GM21723 (cell line): ENCODE measurements at regions not wholly inside any gene's neighbourhood (a gene's known extent, or its start where the extent isn't known, plus 50 kb on each side); places are given as distances from the start of the nearest gene placed in this dataset.
"Not testable (repeated sequence)": the region's sequence is repeated elsewhere in the genome, so short reads cannot be mapped to it uniquely, and the experiment has no call there.

Source experiments
- ATAC-seq: cut with Tn5 transposase; IDR thresholded peaks from one replicate; pipeline ENCODE4 v1.9.1; 2021; ENCODE audit warnings: mild to moderate bottlenecking, moderate library complexity; ENCODE audit not compliant: unreplicated experiment

DNA sequence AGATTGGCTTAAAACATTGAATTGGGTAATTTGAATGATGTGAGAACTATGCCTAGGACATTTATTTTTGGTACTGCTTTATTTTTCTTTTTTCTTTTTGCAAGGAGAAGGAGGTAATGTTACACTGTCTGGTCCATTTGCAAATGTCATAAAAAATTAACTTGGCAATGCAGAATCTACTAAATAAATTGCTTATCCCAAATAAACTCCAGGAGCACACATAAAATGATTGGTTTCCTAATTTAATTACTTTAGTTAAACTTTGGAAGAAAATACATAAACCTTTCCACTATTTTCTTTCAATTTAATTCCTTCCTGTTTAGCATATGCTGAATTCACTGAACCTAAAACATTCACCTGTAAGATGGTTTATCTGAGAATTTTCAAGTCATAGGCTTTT, 238.4 kb upstream of the ETAA1 start:
- no peak for ATAC-seq

DNA sequence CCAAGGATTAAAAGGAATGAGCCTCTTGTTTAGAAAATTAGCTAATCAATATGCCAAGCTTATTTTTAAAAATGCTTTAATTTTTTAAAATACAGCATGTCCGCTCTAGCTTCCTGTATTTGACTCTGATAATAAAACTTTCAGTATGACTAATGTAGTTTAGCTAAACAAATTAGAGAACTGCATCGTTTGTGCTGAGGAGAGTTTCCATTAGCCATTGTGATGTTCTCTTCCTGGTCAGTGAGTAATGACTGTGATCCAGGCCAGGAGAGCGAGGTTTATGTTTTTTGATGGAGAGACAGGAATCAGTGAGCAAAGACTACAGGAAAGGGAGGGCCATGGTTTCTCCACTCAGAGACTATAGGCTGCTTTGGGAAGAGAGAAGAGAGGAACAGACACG, 237.2 kb upstream of the ETAA1 start:
- ATAC-seq: no peak

DNA sequence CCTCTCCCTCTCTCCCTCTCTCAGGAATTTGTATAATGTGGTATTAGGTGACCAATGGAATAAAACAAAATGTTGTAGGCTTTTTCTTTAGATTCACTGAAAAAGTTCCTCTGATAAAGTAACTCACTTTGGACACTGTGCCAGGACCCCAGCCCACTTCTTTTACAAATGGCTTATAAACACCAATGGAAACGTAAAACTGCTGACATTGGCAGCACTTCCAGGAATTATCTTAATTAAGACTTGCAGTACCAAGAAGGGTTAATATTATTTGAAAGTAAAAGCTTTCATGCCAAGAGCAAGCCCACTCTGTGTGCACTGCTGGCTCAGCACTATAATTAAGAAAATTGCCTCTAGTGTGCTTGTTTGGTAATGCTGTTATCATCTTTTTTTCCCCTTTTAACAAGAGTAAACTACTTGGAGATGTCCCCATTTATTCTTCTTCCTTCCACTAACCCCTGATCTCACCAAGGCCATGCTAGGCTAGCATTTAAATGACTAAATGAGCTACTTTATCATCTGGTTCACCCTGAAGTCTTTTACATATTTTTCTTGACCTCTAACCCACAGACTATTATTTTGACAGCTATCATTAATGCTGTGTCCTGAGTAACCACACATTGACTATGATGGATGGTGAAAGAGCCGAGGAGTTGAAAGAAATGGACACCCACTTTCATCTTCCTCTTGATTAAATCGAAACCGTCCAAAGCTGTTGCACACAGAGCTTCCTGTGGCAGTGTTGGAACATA, 232.2 kb upstream of the ETAA1 start:
- no peak for ATAC-seq

GRCh38 chr2:67165523-67165990, 231.6 kb upstream of the ETAA1 start:
- no peak for ATAC-seq

DNA sequence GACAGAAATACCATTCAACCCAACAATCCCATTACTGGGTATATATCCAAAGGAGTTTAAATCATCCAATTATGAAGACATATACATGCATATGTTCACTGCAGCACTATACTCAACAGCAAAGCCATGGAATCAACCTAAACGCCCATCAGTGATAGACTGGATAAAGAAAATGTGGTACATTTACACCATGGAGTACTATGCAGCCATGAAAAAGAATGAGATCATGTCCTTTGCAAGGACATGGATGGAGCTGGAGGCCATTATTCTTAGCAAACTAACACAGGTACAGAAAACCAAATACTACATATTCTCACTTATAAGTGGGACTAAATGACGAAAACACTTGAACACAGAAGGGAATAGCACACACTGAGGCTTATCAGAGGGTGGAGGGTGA, 230.6 kb upstream of the ETAA1 start:
- not testable (repeated sequence) for ATAC-seq

DNA sequence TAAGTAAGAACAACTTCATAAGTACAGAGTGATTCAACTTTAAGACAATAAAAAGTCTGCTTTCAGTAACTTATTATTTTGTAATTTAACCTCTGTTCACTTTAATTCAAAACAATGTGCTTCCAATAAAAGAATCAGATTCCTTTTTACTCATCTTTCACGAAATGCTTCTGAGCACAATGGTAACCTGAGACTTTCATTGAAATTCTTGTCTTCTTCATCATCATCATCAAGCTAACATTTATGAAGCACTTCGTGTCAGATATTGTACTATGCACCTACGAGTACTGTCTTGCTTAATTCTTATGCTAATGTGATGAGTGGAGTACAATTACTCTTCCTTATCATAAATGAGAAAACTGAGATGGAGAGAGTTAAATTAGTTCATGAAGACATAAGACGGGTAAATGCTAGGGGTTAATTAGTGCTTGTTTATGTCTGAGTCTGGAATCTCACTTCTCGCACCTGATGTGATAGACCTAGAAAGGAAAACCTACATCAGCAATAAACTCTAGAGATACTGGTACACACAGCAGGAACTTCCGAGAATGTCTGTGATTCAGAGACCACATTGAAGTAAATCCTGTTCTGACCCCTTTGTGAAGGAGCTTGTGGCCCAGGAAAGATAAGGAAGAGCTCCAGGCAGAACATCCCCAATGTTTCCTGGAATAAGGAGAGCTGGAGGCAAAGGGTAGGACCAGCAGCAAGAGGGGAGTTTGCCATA, 227.6 kb upstream of the ETAA1 start:
- no peak for ATAC-seq

GRCh38 chr2:67179526-67179925, 217.6 kb upstream of the ETAA1 start:
- ATAC-seq: no peak

DNA sequence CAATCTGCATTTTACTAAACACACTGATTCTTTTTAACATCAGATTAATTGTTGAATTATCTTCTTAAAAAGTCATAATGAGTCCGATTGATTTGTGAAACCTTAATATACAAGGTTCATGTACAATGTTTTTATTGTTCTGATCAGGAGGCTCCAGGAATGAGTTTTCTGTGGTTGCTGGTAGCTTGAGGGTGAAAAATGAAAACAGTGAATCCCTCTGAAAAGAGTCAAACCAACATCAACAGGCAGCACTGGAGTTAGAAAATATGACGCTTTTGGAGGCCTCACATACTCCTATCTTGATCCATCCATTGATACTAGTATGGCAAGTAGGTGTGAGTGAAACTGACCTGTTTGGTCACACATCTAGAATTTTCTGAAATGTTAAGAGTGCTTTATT, 216.3 kb upstream of the ETAA1 start:
- ATAC-seq: no peak

DNA sequence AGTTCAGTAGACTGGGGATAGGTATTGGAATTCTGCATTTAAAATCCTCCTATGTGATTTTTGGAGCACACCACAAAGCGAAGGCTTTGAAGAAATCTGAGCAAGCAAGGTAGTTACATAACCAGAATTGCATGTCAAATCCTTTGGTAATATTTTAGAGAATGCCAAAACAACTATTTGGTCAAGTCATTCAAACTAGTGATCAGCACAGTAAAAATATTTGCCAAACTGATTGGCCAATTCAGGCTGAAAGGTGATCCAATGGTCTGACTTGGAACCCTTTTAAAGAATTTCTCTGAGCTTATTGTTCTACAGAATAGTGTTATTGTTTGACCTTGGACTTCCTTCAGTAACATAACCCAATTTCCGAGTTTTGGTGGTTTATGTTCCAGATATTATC, 214.2 kb upstream of the ETAA1 start:
- no peak for ATAC-seq

GRCh38 chr2:67186326-67186725, 210.8 kb upstream of the ETAA1 start:
- ATAC-seq: no peak

- ATAC-seq: no peak
Observed at GRCh38 chr2:67186871-67187270, 210.3 kb upstream of the ETAA1 start.

GRCh38 chr2:67195327-67195726, 201.8 kb upstream of the ETAA1 start:
- not testable (repeated sequence) for ATAC-seq

- no peak for ATAC-seq
Observed at GRCh38 chr2:67201521-67201920, 195.6 kb upstream of the ETAA1 start.

DNA sequence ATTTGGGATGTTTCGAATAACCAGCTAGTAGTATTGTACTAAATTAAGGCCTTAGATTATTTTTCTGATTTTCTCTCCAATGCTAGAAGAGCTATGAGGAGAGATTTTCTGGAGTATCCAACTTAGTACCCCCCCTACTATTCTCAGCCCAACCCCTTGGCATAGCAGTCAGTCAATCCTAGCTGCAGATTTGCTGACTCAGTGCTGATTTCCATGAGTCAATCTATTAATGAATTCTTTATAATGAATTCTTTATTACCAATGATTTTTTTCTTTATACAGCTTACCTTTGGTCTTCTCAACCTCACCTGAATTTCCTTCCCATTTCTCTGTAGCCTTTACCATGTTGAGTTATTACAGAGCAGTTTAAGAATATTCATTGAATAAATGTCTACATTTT, 192.8 kb upstream of the ETAA1 start:
- no peak for ATAC-seq

- no peak for ATAC-seq
Observed at GRCh38 chr2:67208887-67209500, 188.1 kb upstream of the ETAA1 start.

DNA sequence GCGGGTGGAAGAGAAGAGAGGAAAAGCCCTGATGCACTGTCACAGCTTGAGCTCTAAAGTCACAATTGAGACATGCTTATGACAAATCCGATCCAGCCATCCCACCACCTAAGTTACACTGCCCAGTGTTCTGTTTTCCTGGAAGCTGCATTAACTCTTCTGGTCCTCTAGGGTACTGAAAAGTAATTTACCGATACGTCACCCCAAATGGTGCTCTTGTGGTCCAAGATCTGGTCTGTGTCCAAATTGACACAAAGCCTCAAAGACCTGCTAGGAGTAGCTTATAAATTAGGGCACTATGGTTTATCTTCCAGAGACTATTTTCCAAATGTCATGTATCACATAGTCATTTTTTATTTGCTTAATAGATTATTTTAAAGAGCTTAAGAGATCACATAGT, 186.7 kb upstream of the ETAA1 start:
- no peak for ATAC-seq

GRCh38 chr2:67212203-67212602, 184.9 kb upstream of the ETAA1 start:
- ATAC-seq: no peak

DNA sequence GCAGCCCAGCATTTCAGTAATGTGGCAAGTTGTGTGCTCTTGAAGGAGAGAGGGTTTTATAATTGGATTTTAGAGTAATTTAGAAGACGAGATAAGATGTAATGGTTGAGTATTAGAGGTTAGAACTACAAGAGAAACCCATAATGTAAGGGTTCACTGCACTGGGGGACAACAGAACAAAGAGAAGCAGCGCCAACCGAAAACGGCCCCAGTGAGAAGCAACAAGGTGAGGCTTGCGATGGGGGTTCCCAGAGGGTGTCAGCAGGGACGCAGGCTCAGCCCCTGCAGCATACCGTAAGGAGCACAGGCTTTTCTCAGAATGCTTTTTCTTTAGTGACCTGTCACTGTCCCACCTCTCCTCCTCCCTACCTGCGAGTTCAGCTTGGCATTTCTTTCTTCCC, 183.9 kb upstream of the ETAA1 start:
- ATAC-seq: no peak

GRCh38 chr2:67213677-67214402, 183.3 kb upstream of the ETAA1 start:
- ATAC-seq: no peak

- ATAC-seq: no peak
Observed at GRCh38 chr2:67214585-67215185, 182.4 kb upstream of the ETAA1 start.
